ENCODE measurements at regions not wholly inside any gene's neighbourhood (a gene's known extent, or its start where the extent isn't known, plus 50 kb on each side); places are given as distances from the start of the nearest gene placed in this dataset.
"Not testable (repeated sequence)": the region's sequence is repeated elsewhere in the genome, so short reads cannot be mapped to it uniquely, and the experiment has no call there.

DNA sequence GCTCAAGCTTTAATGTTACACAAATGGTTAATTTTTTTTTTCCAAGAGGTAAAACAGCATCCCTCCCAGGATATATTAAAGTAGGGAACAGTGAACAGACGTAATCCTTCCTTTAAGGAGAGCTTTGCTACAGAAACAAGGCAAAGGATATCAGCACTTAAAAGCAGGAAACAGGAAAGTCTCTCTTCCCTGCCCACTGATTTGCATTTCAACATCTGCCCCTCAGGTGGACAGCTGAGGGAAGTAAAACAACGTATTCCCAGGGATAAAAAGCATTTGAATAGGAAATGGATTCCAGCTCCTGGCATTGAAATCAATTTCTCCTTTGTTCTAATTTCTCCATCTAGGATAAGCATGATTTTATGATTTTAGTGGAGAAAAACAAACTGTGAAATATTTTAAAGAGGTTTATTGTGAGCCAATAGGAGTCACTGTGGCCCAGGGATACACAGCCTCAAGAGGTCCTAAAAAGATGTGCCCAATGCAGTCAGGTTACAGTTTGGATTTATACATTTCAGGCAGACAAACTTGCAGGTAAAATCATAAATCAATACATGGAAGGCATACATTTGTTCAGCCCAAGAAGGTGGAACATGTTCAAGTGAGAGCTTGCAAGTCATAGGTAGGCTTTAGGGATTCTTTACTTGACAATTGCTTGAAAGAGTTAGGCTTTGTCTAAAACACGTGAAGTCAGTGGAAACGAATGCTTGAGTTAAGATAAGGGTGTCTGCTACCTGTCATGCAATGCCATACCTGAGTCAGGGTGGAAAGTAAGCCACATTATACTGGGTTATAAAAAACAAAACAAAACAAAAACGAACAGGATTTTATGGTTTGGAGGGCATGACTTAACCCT, 286.2 kb upstream of the VWC2 start:
- H3K27ac ChIP-seq, result no peak overlapping the region
- no peaks in the 10 kb centered on the region for H3K27me3 ChIP-seq
- DNase-seq (no peak), ATAC-seq (ENCODE audit: low FRiP score in 2 of 2) (no peak)
- no peak overlapping the region for H3K4me3 ChIP-seq
- no peak for TF ChIP-seq EP300 (IDR thresholded peaks at IDR 0.05)
- TF ChIP-seq POLR2A (IDR thresholded peaks at IDR 0.05), result no peak
- TF ChIP-seq POLR2AphosphoS5 (IDR thresholded peaks at IDR 0.05), result no peak
- TF ChIP-seq, protein P1, sequence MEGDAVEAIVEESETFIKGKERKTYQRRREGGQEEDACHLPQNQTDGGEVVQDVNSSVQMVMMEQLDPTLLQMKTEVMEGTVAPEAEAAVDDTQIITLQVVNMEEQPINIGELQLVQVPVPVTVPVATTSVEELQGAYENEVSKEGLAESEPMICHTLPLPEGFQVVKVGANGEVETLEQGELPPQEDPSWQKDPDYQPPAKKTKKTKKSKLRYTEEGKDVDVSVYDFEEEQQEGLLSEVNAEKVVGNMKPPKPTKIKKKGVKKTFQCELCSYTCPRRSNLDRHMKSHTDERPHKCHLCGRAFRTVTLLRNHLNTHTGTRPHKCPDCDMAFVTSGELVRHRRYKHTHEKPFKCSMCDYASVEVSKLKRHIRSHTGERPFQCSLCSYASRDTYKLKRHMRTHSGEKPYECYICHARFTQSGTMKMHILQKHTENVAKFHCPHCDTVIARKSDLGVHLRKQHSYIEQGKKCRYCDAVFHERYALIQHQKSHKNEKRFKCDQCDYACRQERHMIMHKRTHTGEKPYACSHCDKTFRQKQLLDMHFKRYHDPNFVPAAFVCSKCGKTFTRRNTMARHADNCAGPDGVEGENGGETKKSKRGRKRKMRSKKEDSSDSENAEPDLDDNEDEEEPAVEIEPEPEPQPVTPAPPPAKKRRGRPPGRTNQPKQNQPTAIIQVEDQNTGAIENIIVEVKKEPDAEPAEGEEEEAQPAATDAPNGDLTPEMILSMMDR (IDR thresholded peaks at IDR 0.05), result no peak
- H3K36me3 ChIP-seq, result no peaks in the 10 kb centered on the region
- H3K9me3 ChIP-seq, result no peaks in the 10 kb centered on the region
- 29% methylated on average over 5 of the region's 5 CpGs for WGBS, 2 donors
- no peaks in the 10 kb centered on the region for H3K4me1 ChIP-seq

DNA sequence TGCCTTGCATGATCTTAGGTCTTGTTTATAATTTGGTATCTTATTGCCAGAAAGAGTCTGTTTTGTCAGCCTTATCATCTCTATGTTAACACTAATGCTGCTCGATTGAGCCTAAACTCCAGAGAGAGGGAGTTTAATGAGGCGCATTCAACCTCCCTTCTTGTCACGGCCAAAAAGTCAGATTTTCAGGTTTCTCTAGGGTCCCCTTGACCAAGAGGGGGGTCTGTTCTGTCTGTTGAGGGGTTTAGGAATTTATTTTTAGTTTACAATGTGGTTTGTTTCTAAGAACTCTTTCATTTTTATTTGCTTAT, 285.7 kb upstream of the VWC2 start:
- no peaks in the 10 kb centered on the region for H3K4me1 ChIP-seq
- WGBS, 2 donors, result 52 to 67% methylated on average over 3 of the region's 3 CpGs
- DNase-seq (no peak), ATAC-seq (ENCODE audit: low FRiP score in 2 of 2) (no peak)
- H3K4me3 ChIP-seq, result no peak overlapping the region
- TF ChIP-seq, protein P1 (IDR thresholded peaks at IDR 0.05), result no peak
- TF ChIP-seq POLR2A (IDR thresholded peaks at IDR 0.05) (no peak), EP300 (IDR thresholded peaks at IDR 0.05) (no peak), POLR2AphosphoS5 (IDR thresholded peaks at IDR 0.05) (no peak)
- H3K9me3 ChIP-seq, result no peaks in the 10 kb centered on the region
- no peaks in the 10 kb centered on the region for H3K27me3 ChIP-seq
- H3K27ac ChIP-seq, result no peak overlapping the region
- no peaks in the 10 kb centered on the region for H3K36me3 ChIP-seq

DNA sequence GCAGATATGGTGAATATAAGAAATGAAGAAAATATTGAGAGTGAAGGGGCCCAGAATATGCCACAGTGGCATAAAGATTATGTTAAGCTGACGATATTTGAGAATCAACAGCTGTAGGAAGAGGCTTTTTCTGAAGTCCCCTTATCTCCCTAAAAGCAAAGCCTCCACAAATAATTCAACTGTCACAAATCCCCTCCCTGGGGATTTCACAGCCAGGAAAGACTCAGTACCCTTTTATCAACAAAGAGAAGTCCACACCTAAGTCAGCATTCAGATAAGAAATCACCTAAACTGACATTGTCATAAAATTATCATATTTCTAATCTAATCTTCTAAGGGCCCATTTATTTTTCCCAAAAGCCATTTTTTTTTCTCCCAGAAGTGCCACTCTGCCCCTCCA, 284.9 kb upstream of the VWC2 start:
- ATAC-seq (ENCODE audit: low FRiP score in 2 of 2) (no peak), DNase-seq (no peak)
- H3K36me3 ChIP-seq, result no peaks in the 10 kb centered on the region
- H3K4me1 ChIP-seq, result no peaks in the 10 kb centered on the region
- TF ChIP-seq, protein P1 (IDR thresholded peaks at IDR 0.05), result no peak
- no peak for TF ChIP-seq EP300 (IDR thresholded peaks at IDR 0.05)
- TF ChIP-seq POLR2A (IDR thresholded peaks at IDR 0.05), result no peak
- no peak for TF ChIP-seq POLR2AphosphoS5 (IDR thresholded peaks at IDR 0.05)
- H3K9me3 ChIP-seq, result no peaks in the 10 kb centered on the region
- H3K4me3 ChIP-seq, result no peak overlapping the region
- no peak overlapping the region for H3K27ac ChIP-seq
- H3K27me3 ChIP-seq, result no peaks in the 10 kb centered on the region
- WGBS, 2 donors, result 18 to 26% methylated on average over 1 of the region's 1 CpG

DNA sequence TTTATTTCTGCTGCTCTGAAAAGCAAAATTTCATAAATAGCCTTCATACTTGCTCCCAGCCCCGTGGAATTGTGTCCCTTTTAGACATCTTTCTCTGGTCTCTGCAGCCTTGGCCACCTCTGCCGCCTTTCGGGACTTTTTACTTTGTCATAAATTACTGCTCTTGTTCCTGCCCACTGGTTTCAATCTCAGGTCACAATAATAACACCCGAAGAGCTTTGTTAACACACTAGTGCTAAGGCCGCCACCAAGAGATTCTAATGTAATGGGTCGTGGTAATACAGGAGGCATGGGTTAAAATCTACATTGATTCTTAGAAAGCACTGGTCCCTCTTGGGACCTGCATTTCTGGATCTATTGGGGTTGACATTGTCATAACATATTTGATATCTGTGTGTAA, 276.0 kb upstream of the VWC2 start:
- WGBS, 2 donors, result 76 to 80% methylated on average over 6 of the region's 6 CpGs
- Histone ChIP-seq H3K27me3 (no peaks in the 10 kb centered on the region), H3K4me3 (no peak overlapping the region), H3K4me1 (no peaks in the 10 kb centered on the region), H3K9me3 (no peaks in the 10 kb centered on the region), H3K27ac (no peak overlapping the region), H3K36me3 (no peaks in the 10 kb centered on the region)
- TF ChIP-seq EP300 (IDR thresholded peaks at IDR 0.05) (no peak), POLR2A (IDR thresholded peaks at IDR 0.05) (no peak), POLR2AphosphoS5 (IDR thresholded peaks at IDR 0.05) (no peak)
- TF ChIP-seq, protein P1 (IDR thresholded peaks at IDR 0.05), result no peak
- no peak for DNase-seq
- ATAC-seq (ENCODE audit: low FRiP score in 2 of 2), result no peak

DNA sequence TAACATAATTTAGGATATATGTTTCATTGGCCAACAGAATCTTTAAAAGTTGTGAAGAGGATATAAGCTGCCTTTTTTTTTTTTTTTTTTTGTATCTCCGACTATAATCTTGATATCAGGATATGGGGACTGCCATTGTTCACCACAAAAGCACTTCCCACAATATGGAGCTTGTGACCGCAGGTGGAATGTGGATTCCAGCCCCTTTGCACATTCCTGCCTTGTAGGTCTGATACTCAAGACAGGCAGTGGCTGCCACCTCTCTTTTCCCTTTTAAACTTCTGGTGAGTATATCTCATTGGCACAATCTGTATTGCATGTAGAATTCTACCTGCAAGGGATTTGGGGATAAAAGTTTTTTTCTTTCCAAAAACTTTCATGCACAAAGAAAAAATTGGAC, 272.7 kb upstream of the VWC2 start:
- TF ChIP-seq POLR2AphosphoS5 (IDR thresholded peaks at IDR 0.05), result no peak
- TF ChIP-seq EP300 (IDR thresholded peaks at IDR 0.05), result no peak
- no peak for TF ChIP-seq POLR2A (IDR thresholded peaks at IDR 0.05)
- TF ChIP-seq, protein P1 (IDR thresholded peaks at IDR 0.05), result no peak
- 81 to 83% methylated on average over 2 of the region's 2 CpGs for whole genome bisulfite sequencing, 2 donors

DNA sequence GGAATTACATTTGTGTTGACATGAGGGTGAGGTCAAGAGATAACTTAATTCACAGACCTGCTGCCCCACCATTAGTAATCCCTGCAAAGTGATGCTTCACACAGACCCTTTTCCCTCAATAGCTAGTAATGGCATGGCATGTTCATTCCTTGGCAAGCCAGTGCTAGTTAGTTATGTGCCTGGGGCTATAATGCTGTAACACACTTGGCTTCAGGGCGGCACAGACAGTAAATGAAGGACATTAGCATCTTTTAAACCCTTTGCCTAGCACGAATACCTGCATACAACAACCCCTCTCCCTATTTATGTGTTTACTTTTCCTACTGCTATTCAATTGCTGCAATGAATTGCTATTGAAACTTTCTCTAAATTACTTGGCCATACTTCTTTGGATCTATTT, 266.2 kb upstream of the VWC2 start:
- not testable (repeated sequence) for DNase-seq; H3K27me3 ChIP-seq; H3K36me3 ChIP-seq; H3K9me3 ChIP-seq; H3K27ac ChIP-seq; H3K4me1 ChIP-seq; H3K4me3 ChIP-seq; ATAC-seq (ENCODE audit: low FRiP score in 2 of 2)
- 49 to 51% methylated on average over 2 of the region's 2 CpGs for WGBS, 2 donors

More for the DNA sequence above, 272.7 kb upstream of the VWC2 start:
- H3K4me1 ChIP-seq, result no peaks in the 10 kb centered on the region
- H3K4me3 ChIP-seq, result no peak overlapping the region
- no peaks in the 10 kb centered on the region for H3K27me3 ChIP-seq
- H3K36me3 ChIP-seq, result no peaks in the 10 kb centered on the region
- H3K27ac ChIP-seq, result no peak overlapping the region
- DNase-seq (no peak), ATAC-seq (ENCODE audit: low FRiP score in 2 of 2) (no peak)
- no peaks in the 10 kb centered on the region for H3K9me3 ChIP-seq

All from upper lobe of left lung (tissue), 6 donors.